GM13976 (cell line): ENCODE measurements at regions not wholly inside any gene's neighbourhood (a gene's known extent, or its start where the extent isn't known, plus 50 kb on each side); places are given as distances from the start of the nearest gene placed in this dataset.

ENCODE experiments used
- DNase-seq: peaks from one replicate; pipeline ENCODE4 v3.0.0; 2012; ENCODE audit warnings: low spot score
- CTCF ChIP-seq: IDR thresholded peaks from 2 replicates; pipeline ENCODE4 v1.5.1; 2012; ENCODE audit warnings: borderline replicate concordance, mild to moderate bottlenecking; ENCODE audit not compliant: insufficient read depth; ENCODE audit errors: extremely low read depth, missing control alignments, control extremely low read depth
- in situ Hi-C: fragments of 300-500 bp; cut with MboI; formaldehyde crosslinking; loops from one replicate; pipeline ENCODE4 v1.12.0; 2022; ENCODE audit warnings: low sequenced_read_pairs, mixed read lengths, inconsistent platforms; ENCODE audit not compliant: unreplicated experiment

- TF ChIP-seq CTCF, result no peak
- DNase-seq, result no peak
- in situ Hi-C loops, result no loop called here
Measured at GRCh38 chr2:18724371-18725145, 135.2 kb upstream of the NT5C1B start.

- in situ Hi-C loops, result no loop called here
- DNase-seq, result no peak
- TF ChIP-seq CTCF, result no peak
Measured at GRCh38 chr2:18723219-18723618, 133.8 kb upstream of the NT5C1B start.

DNA sequence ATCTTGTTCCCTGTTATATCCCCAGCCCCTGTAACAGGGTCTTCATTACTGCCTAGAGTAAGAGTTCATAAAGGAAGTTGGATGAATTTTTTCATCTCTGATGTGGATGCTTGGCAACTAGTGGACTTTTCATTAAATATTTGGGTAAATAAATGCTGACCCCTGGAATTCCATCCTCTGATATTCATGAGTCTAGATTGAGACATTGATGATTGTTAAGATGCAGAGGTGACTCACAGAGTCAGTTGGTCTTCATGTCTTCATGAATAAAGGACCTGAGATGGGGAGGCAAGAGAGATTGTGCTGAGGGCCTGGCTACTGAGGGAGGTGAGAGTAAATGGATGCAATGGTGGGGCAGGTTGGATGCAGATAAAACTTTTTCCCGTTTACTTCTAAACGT is 132.7 kb upstream of the NT5C1B start:
- in situ Hi-C loops, result no loop called here
- TF ChIP-seq CTCF, result no peak
- no peak for DNase-seq

DNA sequence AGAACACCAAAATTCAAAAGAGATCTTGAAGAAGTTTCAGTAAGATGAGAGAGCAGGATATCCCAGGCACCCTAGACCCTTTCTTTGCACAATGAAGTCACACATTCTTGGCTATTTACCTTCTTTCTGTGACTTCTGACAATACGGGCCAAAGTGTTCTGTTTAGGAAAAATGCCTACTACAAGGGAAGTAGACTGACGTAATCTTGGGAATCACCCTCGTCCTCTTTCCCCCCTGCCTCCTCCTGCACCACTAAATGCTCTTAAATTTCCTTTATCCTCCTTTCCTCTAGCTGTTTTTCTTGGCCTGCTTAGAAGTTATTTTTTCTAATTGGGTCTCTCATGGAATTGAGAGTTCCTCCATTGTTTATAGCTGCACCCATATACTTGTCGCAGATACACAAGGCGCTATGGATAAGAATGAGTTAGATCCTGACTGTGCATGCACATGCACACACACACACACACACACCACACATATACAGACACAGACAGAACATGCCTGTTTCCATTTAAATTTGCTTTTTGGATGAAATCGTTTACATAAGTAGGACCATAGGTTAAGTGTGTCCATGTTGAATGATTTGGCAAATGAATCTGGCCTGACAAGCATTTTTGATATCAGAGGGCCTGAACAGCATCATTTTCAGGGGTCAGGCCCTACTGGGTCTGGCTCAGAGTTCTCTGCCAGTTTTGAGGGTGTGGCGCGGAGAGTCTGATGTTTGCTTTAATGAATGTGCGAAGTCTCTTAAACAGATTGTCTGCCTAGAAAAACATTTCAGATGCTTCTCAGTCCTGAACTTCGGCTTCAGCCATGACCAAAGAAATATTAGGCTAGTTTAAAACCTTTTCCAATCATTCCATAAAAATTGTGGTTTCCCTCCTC is 131.9 kb upstream of the NT5C1B start:
- no peak for DNase-seq
- in situ Hi-C loops, result no loop called here
- no peak for TF ChIP-seq CTCF

GRCh38 chr2:18719978-18720775 is 130.8 kb upstream of the NT5C1B start:
- in situ Hi-C loops, result no loop called here
- no peak for DNase-seq

More at GRCh38 chr2:18719978-18720775, 130.8 kb upstream of the NT5C1B start:
- TF ChIP-seq CTCF, result no peak
